ENCODE measurements at regions not wholly inside any gene's neighbourhood (a gene's known extent, or its start where the extent isn't known, plus 50 kb on each side); places are given as distances from the start of the nearest gene placed in this dataset.
A peak's percentile ranks its signal among the peaks of the same experiment; 100 is the strongest.

DNA sequence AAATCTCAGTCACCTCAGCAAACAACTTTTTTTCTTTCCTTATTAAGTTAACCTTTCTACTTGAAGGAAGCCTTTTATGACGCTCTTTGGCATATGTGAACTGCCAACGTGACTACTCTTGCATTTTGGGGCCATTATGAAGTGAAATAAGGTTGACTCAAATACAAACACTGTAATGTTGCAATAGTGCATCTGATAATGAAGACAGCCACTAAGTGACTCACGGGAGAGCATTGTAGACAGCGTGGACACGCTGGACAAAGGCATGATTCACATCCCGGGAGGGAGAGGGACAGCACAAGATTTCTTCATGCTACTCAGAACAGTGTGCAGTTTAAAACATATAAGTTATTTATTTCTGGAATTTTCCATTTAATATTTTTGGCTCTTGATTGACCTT lies 560.8 kb downstream of the ETS1 start:
- DNase-seq (ENCODE audit: low spot score) (no peak), ATAC-seq (ENCODE audit: low FRiP score) (peak; percentile 70)
- TF ChIP-seq, protein P1, sequence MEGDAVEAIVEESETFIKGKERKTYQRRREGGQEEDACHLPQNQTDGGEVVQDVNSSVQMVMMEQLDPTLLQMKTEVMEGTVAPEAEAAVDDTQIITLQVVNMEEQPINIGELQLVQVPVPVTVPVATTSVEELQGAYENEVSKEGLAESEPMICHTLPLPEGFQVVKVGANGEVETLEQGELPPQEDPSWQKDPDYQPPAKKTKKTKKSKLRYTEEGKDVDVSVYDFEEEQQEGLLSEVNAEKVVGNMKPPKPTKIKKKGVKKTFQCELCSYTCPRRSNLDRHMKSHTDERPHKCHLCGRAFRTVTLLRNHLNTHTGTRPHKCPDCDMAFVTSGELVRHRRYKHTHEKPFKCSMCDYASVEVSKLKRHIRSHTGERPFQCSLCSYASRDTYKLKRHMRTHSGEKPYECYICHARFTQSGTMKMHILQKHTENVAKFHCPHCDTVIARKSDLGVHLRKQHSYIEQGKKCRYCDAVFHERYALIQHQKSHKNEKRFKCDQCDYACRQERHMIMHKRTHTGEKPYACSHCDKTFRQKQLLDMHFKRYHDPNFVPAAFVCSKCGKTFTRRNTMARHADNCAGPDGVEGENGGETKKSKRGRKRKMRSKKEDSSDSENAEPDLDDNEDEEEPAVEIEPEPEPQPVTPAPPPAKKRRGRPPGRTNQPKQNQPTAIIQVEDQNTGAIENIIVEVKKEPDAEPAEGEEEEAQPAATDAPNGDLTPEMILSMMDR (IDR thresholded peaks at IDR 0.05): no peak

GRCh38 chr11:128022761-128023160 lies 564.6 kb downstream of the ETS1 start:
- TF ChIP-seq, protein P1 (IDR thresholded peaks at IDR 0.05): no peak
- ATAC-seq (ENCODE audit: low FRiP score) (no peak), DNase-seq (ENCODE audit: low spot score) (no peak)

DNA sequence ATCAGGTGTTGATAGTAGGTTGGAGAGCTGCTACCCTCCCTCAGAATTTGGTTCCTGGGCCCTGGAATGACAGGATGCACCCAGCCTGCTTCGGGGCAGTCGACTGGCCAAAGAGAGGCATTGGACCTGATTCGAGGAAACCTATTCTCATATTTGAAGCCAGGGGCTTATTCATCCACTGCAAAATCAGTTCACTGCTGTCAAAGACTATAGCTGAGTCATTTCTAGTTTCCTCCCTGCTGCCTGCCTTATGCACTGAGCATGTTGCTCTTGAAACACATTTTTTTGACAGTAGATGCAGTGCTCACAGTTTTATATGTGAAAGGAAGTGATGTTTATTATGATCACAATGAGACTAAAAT lies 565.4 kb downstream of the ETS1 start:
- DNase-seq (ENCODE audit: low spot score) (no peak), ATAC-seq (ENCODE audit: low FRiP score) (no peak)
- TF ChIP-seq, protein P1 (IDR thresholded peaks at IDR 0.05): no peak

GRCh38 chr11:128021349-128022006 lies 565.9 kb downstream of the ETS1 start:
- no peak for ATAC-seq (ENCODE audit: low FRiP score)
- TF ChIP-seq, protein P1 (IDR thresholded peaks at IDR 0.05): no peak
- no peak for DNase-seq (ENCODE audit: low spot score)

DNA sequence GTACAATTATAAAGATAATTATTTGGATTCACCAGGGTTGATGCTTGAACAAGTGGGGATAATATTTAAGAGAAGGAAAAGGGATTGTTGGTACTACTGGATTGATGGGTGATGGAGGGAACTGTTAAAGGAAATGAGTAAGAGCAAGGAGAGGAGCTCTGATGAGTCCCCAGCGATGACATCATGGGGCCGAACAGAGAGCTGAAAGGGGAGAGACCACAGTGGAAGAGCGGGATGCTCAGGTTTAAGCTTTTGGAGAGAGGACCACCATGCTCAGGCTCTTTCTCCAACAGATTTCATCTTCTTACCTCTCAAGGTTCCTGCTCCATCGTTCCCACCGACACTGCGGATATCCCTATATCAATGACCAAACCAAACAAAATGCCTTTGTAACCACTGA lies 568.7 kb downstream of the ETS1 start:
- DNase-seq (ENCODE audit: low spot score): no peak
- TF ChIP-seq, protein P1 (IDR thresholded peaks at IDR 0.05): no peak
- no peak for ATAC-seq (ENCODE audit: low FRiP score)

- ATAC-seq (ENCODE audit: low FRiP score): no peak
- no peak for DNase-seq (ENCODE audit: low spot score)
- TF ChIP-seq, protein P1 (IDR thresholded peaks at IDR 0.05): no peak
Observed at GRCh38 chr11:128005562-128005961, 581.8 kb downstream of the ETS1 start.

GRCh38 chr11:127998421-127998820 lies 588.9 kb downstream of the ETS1 start:
- TF ChIP-seq, protein P1 (IDR thresholded peaks at IDR 0.05): no peak
- DNase-seq (ENCODE audit: low spot score) (no peak), ATAC-seq (ENCODE audit: low FRiP score) (no peak)

All from omental fat pad (tissue), 3 donors.